Glomerular endothelial cell (primary cell): ENCODE measurements at regions not wholly inside any gene's neighbourhood (a gene's known extent, or its start where the extent isn't known, plus 50 kb on each side); places are given as distances from the start of the nearest gene placed in this dataset.
A peak's percentile ranks its signal among the peaks of the same experiment; 100 is the strongest.
"Not testable (repeated sequence)": the region's sequence is repeated elsewhere in the genome, so short reads cannot be mapped to it uniquely, and the experiment has no call there.

Experiments
- DNase-seq: peaks from one replicate; pipeline ENCODE4 v3.0.0-alpha.2; 2011; ENCODE audit warnings: low read depth, low spot score; ENCODE audit errors: extremely low read depth

DNA sequence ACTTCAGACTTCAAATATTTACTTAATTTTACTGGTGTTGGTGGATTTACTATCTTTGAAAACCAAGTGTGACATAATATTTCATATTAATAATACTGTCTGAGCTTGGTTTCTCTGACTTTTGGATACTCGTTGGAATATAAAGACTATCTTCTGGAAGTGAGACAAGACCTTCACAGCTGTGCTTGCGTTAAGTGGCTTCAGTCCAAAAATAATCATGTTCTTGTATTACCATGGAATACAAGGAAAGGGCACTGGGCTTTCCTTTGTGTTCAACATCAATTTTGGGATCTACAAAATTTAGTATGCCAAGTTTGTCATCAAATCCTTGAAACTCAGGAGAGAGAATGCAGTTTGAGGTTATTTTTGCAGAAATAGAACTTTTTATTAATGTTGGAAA, 712.4 kb upstream of the LCORL start:
- no peak for DNase-seq

DNA sequence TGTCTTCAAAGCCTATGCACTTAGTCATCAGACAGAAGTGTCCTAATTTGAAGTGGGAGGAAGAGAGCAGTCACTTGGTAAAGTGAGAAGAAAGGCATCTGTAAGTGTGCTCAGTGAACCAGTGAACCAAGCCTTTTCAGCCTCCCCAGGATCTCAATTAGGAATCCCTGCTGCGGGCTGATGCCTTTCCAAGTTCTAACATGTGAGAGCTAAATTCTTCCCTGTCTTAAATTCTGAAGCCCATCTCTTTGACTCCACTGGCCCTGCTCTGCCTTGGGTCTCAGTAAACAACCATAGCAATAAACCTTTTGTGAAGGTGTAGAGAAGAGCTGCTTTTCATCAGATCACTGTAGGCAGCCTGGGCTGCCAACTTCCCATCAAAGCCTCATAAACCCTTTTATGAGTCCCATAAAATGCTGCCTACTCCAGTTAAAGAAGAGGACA, 701.2 kb upstream of the LCORL start:
- no peak for DNase-seq

DNA sequence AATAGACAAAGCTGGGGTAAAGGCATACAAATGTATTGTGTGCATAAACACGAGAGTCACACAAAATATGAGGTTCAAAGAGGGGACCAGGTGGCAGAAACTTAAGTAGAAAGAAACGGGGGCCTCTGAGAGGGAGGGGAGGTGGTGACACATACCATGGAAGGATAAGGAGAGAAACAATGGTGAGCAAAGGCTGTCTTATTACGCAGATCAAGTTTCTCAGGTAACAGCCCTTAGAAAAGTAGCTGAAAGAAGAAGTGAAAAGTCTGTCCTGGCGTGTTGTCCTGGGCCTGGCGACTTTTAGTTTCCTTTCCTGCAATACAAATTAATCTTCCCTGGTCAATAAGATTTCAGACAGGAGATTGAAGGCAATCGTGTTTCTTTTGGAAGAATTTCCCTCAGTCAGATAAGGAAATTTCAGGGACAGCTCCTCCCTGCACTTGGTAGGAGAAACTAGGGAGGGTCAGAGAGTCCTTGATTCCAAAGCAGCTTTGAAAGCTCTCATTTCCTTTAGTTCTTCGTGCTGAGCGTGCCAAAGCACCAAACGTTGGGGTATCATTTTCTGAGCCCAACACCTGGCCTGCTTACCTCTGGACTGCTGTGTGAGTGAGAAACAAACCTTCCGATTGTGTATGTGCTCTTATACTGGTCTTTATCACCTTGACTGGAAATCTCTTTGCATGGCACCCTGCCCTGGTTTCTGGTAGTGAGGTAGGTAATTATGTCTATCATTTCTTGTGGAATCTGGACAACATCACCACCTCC, 676.7 kb upstream of the LCORL start:
- DNase-seq: no peak

- DNase-seq: no peak
Measured at GRCh38 chr4:18695733-18696527, 674.4 kb upstream of the LCORL start.

DNA sequence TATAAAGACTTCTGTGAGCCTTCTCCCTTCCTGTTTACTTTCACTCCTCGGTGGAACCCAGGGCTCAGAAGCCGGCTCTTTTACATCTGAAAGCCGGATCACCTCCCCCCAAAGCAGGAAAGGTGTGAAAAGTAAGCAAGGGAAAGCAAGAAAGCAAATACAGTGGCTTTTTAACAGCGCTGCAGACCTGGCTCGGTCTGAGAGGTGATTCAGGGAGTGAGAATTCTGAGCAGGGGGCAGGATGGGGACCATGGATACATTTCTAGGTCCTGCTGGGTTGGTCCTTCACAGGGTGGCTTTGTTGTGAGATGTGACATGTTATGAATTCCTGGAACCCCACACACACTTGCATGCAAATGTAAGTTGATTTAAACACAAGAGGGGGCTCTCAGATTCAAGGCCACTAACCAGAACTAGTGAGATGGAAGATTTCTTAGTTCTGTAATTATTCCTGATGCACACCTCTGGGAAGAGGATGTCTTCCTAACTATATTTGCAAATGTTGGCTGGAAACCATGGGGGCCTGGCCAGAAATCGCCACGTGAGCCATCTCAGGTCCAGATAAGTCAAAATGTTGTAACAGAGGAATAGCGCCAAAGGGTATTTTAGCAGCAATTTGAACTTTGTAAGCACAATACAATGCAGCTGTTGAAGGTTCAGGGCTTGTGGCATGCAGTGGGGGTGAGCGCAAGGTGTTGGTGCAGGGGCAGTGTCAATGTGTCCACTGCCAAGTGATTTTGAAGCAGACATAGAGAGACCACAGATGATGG, 670.1 kb upstream of the LCORL start:
- no peak for DNase-seq

GRCh38 chr4:18690291-18690955, 668.9 kb upstream of the LCORL start:
- no peak for DNase-seq

- DNase-seq: peak; percentile 57
Measured at GRCh38 chr4:18689308-18690115, 668.0 kb upstream of the LCORL start.

- DNase-seq: not testable (repeated sequence)
Measured at GRCh38 chr4:18688351-18688750, 666.8 kb upstream of the LCORL start.

- DNase-seq: no peak
Measured at GRCh38 chr4:18686338-18687037, 664.9 kb upstream of the LCORL start.

DNA sequence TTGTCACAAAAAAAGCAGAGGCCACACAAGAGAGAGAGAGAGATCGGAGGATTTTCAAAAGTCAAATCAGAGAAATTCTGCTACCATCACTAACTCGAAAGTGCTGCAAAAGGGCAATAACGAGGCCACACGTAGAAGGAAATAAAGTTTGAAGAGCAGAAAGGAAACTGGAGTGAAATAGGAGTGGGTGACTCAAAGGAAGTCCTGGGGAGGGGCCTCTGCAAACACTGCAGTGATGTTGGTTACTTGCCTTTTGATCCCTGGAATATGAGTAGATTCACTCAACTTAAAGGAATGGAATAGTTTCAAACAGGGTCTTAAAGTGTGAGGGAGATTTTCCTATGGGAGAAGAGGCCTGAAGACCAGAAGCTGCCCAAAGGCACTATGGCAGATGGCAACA, 663.4 kb upstream of the LCORL start:
- no peak for DNase-seq

GRCh38 chr4:18676526-18676915, 655.0 kb upstream of the LCORL start:
- no peak for DNase-seq

DNA sequence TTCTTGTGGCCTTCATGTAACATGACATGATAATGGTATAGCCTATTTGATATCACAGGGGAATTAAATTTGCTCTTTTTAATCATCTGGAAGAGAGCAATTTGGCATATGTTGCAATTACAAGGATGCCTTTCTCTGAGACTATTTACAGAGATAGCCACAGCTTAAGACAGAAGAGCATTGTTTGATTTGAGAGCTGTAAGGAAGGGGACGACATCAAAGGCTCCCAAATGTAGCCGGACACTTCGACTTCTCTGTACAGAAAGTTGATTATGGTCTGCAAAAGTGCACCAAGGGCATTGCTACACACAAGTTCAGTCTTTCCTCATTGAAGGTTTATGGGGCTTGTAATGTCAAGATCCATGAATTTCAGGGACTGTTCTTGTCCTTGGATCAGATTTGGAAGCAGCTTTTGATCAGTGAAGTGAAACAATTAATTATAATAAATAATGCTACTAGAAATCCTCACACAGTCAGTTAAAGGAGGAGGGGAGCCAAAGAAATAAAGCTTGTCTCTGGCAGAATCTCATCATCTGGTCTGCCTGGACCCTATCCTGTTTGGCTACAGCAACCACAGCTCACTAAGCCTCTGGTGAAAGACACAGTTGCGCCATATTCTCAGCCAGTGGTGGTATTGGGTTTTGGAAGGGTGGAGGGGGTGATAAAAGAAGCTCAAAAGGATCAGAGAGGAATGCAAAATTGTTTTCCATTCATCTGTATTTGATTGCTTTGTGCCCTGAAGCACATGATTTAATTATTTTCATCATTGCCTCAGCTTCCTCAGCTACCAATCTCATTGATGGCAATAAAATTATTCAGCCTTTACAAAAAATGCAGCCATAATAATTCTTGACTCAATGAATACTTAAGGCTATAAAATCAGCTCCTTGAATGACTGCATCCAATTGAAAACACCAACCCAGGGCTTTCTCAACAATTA, 654.3 kb upstream of the LCORL start:
- no peak for DNase-seq

DNA sequence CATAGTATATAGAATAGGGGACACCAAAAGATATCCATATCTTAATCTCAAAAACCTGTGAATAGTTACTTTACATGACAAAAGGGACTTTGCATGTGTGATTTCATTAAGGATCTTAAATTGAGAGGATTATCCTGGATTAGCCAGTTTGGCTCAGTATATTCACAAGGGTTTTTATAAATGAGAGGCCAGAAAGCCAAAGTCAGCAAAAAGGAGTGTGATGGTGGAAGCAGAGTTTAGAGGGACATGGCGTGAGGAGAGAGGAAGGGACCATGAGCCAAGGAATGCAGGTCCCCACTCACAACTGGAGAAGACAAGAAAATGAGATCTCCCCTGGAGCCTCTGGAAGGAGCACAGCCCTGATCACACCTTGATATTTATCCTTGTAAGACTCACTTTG, 648.5 kb upstream of the LCORL start:
- no peak for DNase-seq

DNA sequence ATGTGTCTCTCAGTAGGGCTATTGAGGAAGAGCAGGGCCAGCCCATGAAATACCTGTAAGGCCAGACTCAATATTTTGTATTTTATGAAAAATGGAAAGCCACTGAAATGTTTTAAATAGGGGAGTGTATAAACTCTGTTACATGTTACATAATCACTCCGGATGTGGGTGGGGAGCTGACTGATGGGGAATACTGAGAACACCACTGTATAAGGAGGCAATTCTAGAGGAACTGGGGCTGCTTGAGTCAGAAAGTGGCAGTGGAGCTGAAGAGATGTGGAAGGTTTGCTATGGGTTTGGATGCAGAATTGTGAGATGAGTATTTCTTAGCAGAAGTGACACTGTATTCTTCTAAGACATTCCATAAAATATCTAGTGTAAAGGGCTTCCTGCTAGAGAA, 647.8 kb upstream of the LCORL start:
- no peak for DNase-seq

- DNase-seq: no peak
Measured at GRCh38 chr4:18666322-18666721, 644.8 kb upstream of the LCORL start.

DNA sequence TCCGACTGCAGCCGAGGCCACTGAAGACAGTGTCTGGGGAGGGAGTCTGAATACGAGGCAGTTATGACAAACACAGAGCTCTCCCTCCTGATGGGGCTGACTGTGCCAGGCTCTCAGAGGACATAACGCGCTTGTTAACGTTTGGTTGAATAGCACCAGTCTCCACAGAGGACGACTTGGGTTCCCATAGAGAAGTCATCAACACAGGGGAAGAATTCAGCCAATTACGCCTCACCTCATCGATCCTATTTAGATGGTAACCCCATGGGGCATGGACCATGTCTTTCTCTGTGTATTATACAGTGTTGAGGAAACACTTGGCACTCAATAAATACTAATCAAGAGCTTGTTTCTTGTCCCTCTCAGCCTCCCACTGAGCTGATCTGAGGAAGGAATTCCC, 642.6 kb upstream of the LCORL start:
- DNase-seq: no peak

GRCh38 chr4:18645351-18645750, 623.8 kb upstream of the LCORL start:
- no peak for DNase-seq

DNA sequence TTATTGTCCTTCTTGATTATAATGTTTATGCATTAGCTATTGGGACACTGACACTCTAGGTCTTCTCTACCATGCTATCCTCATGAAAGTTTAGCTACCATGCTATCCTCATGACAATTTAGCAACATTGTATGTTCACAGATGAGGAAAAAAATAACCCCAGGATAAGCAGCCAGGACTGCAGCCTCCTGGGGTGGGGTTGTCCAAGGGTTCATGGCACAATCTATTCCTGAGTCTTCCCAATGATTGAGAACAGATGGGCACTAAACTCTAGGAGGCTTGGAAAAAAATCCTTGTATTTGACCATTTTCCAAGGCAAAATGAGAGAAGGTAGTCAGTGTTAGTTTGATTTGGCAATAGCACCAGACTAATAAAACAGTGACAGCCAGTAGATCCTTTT, 619.8 kb upstream of the LCORL start:
- no peak for DNase-seq
